IPS DF 6.9 (cell line): ENCODE measurements at regions not wholly inside any gene's neighbourhood (a gene's known extent, or its start where the extent isn't known, plus 50 kb on each side); places are given as distances from the start of the nearest gene placed in this dataset.

Experiments used
- DNase-seq: peaks from one replicate; pipeline ENCODE4 v3.0.0-alpha.2; 2013; ENCODE audit warnings: low read depth, low spot score
- H3K27ac ChIP-seq: one replicate; pipeline ENCODE4 v1.5.1; 2013; ENCODE audit warnings: low read length, control low read depth
- H3K27me3 ChIP-seq: 2 replicates; pipeline ENCODE4 v1.6.1; 2013; ENCODE audit warnings: mild to moderate bottlenecking, low read length; ENCODE audit not compliant: control insufficient read depth, insufficient read depth
- H3K36me3 ChIP-seq: 2 replicates; pipeline ENCODE4 v1.6.1; 2013; ENCODE audit warnings: low read length; ENCODE audit not compliant: control insufficient read depth, insufficient read depth
- H3K4me1 ChIP-seq: 2 replicates; pipeline ENCODE4 v1.6.1; 2013; ENCODE audit warnings: low read length; ENCODE audit not compliant: control insufficient read depth, insufficient read depth
- H3K4me3 ChIP-seq: 2 replicates; pipeline ENCODE4 v1.5.1; 2013; ENCODE audit warnings: mild to moderate bottlenecking, low read length
- H3K9me3 ChIP-seq: 2 replicates; pipeline ENCODE4 v1.6.1; 2013; ENCODE audit warnings: low read length, inconsistent platforms; ENCODE audit not compliant: control insufficient read depth, insufficient read depth
- WGBS: extraction: QIAGEN DNeasy Blood & Tissue Kit; methylation state at CpG from one replicate; pipeline ENCODE4 v1.1.7; 2013; ENCODE audit warnings: mixed read lengths, missing lambda C conversion rate; ENCODE audit not compliant: insufficient read length, insufficient coverage; 5-methylcytosine and 5-hydroxymethylcytosine counted together

DNA sequence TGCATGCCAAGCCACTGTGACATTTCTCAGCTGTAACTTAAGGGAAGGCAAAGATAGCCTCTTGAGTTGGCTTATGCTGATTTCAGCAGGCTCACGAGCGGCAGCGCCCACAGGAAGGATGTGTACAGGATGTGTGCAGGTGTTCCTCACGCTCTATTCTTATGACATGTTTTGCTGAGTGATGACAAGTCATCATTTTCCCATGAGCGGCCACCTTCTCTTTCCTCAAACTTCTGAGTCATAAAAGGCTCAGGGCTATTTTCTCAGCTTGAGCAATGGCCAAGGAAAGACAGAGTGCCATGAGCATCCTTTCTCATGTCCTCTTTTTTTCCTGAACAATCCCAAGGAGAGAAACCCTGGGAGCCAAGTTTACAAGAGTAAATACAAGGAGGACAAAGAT lies 365.9 kb downstream of the PLK2 start:
- Histone ChIP-seq H3K27me3 (no peaks in the 10 kb centered on the region), H3K4me3 (no peak overlapping the region), H3K27ac (no peak overlapping the region), H3K36me3 (no peaks in the 10 kb centered on the region), H3K4me1 (no peaks in the 10 kb centered on the region), H3K9me3 (no peaks in the 10 kb centered on the region)
- no CpG with 5 or more reads among the region's 5 CpGs for WGBS
- DNase-seq, result no peak

DNA sequence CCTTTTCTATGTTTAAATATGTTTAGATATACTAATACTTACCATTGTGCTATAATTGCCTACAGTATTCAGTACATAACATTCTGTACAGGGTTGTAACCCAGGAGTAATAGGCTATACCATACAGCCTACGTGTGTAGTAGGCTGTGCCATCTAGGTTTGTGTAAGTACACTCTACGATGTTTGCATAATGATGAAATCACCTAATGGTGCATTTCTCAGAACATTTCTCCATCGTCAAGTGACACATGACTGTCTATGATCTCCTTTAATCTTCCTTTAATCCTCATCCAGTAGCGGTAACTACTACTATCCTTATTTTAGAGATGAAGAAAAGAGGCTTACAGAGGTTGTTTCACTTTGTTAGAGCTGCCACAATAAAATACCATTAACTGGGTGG lies 369.2 kb downstream of the PLK2 start:
- Histone ChIP-seq H3K27ac (no peak overlapping the region), H3K4me3 (no peak overlapping the region), H3K36me3 (no peaks in the 10 kb centered on the region), H3K4me1 (no peaks in the 10 kb centered on the region), H3K27me3 (no peaks in the 10 kb centered on the region), H3K9me3 (no peaks in the 10 kb centered on the region)
- DNase-seq, result no peak
- no CpG with 5 or more reads among the region's 4 CpGs for WGBS

DNA sequence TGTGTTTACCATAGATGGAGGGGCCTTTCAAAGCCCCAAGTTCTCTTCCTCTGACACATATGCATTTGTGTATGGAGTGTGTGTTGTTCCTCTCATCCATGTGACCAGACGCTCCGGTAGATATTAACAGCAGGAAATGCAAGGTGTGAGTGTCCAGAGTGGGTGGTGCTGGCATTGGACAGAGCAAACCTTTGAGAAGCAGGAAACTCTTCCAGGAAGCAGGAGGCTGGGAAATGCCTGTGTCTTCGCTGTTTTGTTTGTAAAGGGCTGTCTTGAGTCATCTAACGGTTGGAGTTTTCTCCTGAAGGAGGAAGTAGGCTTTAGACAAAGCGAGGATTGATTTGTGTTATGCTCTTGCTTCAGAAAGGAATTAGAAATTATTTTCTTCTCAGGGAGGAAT lies 370.9 kb downstream of the PLK2 start:
- Histone ChIP-seq H3K36me3 (no peaks in the 10 kb centered on the region), H3K27ac (no peak overlapping the region), H3K27me3 (no peaks in the 10 kb centered on the region), H3K9me3 (no peaks in the 10 kb centered on the region), H3K4me1 (no peaks in the 10 kb centered on the region), H3K4me3 (no peak overlapping the region)
- no peak for DNase-seq
- WGBS, result no CpG with 5 or more reads among the region's 5 CpGs

DNA sequence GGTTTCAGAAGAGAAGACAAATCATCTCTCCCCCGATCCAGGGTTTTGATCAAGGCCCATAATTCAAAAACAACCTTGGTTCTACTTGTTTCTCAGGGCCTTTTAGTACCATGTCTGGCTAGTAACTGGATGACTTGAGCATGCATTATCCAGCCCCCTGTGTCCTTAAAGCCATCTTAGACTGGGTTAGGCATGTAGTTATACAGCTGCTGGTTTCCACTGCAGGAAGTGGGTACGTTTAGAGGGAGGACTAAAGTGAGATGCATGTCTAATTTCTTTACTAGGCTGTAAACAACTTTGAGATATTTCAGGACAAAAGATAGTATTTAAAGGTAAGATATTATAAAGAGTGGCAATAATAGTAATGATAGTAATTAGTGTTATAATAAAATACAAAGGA lies 372.0 kb downstream of the PLK2 start:
- no peak overlapping the region for H3K4me3 ChIP-seq
- no CpG with 5 or more reads among the region's 2 CpGs for WGBS

DNA sequence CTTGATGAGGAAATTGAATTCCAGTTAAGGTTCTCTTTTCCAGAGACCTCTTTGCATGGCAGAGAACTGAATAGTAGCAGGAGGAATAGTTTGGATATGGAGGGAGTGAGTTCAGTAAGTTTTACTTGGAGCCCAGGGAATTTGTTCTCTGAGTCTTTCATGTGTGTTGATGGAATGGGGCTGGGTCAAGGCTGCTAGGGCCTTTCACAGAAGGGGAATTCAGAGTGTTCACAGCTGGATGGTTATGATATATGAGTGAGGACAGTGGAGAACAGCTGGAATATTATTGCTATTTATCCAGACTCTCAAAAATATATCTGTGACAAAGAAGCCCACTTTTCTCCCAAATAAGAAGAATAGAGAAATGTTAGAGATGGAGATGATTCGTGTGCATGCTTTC lies 372.8 kb downstream of the PLK2 start:
- Histone ChIP-seq H3K27me3 (no peaks in the 10 kb centered on the region), H3K27ac (no peak overlapping the region), H3K4me1 (no peaks in the 10 kb centered on the region), H3K36me3 (no peaks in the 10 kb centered on the region), H3K9me3 (no peaks in the 10 kb centered on the region), H3K4me3 (no peak overlapping the region)
- no peak for DNase-seq
- WGBS, result no CpG with 5 or more reads among the region's 1 CpG

More for the DNA sequence above, 372.0 kb downstream of the PLK2 start:
- Histone ChIP-seq H3K36me3 (no peaks in the 10 kb centered on the region), H3K9me3 (no peaks in the 10 kb centered on the region), H3K4me1 (no peaks in the 10 kb centered on the region), H3K27me3 (no peaks in the 10 kb centered on the region), H3K27ac (no peak overlapping the region)
- DNase-seq, result no peak

DNA sequence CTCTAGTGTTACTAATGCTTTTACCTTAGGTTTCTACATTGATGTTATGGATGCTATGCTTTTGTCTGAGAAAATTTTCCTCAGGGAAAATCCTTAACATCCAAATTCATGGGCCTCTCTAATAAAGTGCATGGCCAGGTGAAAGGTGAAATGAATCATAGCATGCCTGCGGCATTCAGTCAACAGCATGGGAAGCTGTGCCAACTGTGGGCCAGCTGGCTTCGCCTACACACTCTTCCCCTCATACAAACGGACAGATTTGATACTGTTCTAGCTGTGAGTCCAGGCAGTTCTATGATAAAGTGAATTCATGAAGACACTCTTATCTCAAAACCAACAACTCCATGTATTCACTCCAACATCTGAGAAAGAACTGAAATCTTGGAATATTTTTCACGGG lies 374.1 kb downstream of the PLK2 start:
- no peaks in the 10 kb centered on the region for H3K36me3 ChIP-seq
- H3K9me3 ChIP-seq, result no peaks in the 10 kb centered on the region
- H3K27me3 ChIP-seq, result no peaks in the 10 kb centered on the region
- no CpG with 5 or more reads among the region's 4 CpGs for WGBS
- H3K4me1 ChIP-seq, result no peaks in the 10 kb centered on the region
- no peak overlapping the region for H3K4me3 ChIP-seq
- H3K27ac ChIP-seq, result no peak overlapping the region
- DNase-seq, result no peak

DNA sequence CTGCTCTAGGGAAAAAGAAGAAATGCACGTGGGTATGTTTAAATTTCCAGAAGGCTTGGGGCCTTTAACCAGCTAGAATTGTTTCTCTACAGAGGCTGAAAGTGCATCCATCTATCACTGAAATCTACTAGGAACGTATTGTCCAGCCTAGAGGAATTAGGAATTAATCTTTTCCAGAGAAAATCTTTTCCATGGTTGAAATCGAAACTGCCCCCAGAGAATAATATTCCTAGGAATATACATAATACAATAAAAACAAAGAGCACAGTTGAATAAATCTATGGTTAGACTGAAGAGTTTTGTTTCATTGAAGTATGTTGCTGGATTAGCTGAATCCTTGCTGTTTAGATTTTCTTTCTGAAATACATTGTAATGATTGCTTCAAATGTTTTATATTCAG lies 378.5 kb downstream of the PLK2 start:
- H3K4me1 ChIP-seq, result no peaks in the 10 kb centered on the region
- no peak for DNase-seq
- H3K36me3 ChIP-seq, result no peaks in the 10 kb centered on the region
- no peak overlapping the region for H3K4me3 ChIP-seq
- no peak overlapping the region for H3K27ac ChIP-seq
- WGBS, result no CpG with 5 or more reads among the region's 3 CpGs
- H3K9me3 ChIP-seq, result no peaks in the 10 kb centered on the region
- H3K27me3 ChIP-seq, result no peaks in the 10 kb centered on the region

DNA sequence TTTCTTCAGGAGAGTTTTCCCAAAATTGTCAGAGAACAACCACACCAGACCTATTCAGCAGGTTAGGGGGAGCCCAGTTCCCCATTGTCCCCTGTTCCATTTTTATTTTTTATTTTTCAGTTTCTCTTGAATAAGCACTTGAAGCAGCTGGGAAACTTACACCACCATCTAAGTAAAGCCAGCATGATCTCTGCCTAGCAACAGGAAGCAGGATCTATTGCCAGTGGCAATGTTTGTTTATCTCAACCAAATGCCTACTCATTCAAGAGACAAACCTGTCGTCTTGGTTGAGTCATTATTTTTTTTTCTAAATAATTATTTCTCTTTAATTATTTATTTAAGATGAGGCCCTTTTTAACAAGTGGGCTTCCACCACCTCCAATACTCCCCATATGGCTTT lies 379.3 kb downstream of the PLK2 start:
- Histone ChIP-seq H3K9me3 (no peaks in the 10 kb centered on the region), H3K4me1 (no peaks in the 10 kb centered on the region), H3K4me3 (no peak overlapping the region), H3K36me3 (no peaks in the 10 kb centered on the region), H3K27ac (no peak overlapping the region), H3K27me3 (no peaks in the 10 kb centered on the region)
- WGBS, result no CpG with 5 or more reads among the region's 1 CpG
- DNase-seq, result no peak

DNA sequence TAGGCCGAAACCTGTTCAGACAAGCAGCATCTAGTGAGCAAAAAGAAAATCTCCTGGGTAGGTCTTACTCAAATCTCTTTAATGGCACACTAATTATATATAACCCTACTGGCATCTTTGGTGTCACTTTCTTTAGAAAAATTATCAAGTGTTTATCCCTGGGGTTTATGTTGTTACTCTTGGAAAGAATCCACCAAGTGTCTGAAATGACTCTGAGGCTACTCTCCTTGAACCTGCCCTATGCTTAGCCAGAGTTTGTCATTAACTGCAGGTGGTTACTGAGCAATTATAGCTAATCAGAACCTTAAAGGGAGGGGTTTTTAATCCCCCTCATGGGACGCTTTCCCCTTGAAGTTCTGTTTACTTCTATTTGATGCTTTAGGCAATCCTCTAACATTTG lies 381.9 kb downstream of the PLK2 start:
- DNase-seq, result no peak

DNA sequence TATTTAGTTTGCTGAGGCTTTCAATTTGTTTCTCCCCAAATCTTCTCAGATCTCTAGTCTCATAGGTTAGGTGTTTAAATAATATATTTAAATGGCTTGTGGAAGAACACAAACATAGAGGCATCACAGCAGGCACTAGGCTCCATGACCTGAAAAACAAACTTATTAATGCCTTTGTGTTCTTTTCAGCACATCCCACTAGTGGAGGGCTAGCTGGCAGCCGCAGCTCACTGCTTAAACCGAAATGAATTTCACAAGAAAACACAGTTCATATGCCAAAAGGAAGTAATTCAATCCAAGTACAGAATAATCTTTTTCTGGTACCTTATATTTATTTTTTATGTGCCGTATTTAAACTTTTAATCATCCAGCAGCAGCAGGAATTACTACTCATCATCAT lies 382.5 kb downstream of the PLK2 start:
- no peak for DNase-seq
- H3K27ac ChIP-seq, result no peak overlapping the region
- no peak overlapping the region for H3K4me3 ChIP-seq
- no peaks in the 10 kb centered on the region for H3K36me3 ChIP-seq
- H3K4me1 ChIP-seq, result no peaks in the 10 kb centered on the region
- no peaks in the 10 kb centered on the region for H3K9me3 ChIP-seq
- H3K27me3 ChIP-seq, result no peaks in the 10 kb centered on the region
- WGBS, result no CpG with 5 or more reads among the region's 3 CpGs

More for the DNA sequence above, 381.9 kb downstream of the PLK2 start:
- Histone ChIP-seq H3K36me3 (no peaks in the 10 kb centered on the region), H3K9me3 (no peaks in the 10 kb centered on the region), H3K27ac (no peak overlapping the region), H3K27me3 (no peaks in the 10 kb centered on the region), H3K4me3 (no peak overlapping the region), H3K4me1 (no peaks in the 10 kb centered on the region)
- no CpG with 5 or more reads among the region's 2 CpGs for WGBS

DNA sequence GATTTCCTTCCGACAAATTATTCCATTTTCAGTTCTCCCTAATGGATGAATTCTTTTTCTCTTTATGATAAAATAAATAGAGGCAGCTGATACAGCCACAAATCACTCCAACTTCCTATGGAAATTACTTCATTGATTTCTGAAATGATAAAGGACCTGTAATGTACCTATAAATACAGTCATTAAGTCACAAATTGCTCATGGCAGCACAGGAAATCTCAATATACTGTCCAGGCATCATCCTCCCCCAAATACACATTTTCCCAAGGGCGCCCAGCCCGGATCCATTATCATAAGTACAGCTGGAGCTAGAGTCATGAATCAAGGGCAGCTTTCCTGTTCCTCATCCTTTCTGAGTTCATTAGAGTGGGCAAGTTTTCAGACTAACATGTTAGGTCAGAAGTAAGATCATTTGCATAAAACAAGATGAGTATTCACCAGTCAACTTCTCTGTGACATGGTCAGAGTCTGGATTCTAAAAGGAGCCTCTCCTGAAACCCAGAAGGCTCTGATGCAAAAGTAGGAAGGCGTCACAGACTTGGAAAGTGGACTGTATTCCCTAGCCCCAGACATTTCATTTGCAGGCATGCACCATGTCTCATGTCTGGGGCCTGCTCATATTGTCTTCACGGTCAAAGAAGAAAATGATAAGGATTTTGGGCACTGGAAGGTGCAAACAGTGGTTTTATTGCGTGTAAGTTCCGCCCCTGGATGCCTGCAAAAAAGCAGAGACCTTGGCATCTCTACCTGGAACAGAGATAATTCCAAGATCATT lies 383.2 kb downstream of the PLK2 start:
- DNase-seq, result no peak
- no peaks in the 10 kb centered on the region for H3K9me3 ChIP-seq
- no peaks in the 10 kb centered on the region for H3K36me3 ChIP-seq
- H3K4me3 ChIP-seq, result no peak overlapping the region
- no CpG with 5 or more reads among the region's 7 CpGs for WGBS
- no peak overlapping the region for H3K27ac ChIP-seq
- no peaks in the 10 kb centered on the region for H3K4me1 ChIP-seq
- no peaks in the 10 kb centered on the region for H3K27me3 ChIP-seq
